Left renal pelvis (tissue), 4 donors: ENCODE measurements at regions not wholly inside any gene's neighbourhood (a gene's known extent, or its start where the extent isn't known, plus 50 kb on each side); places are given as distances from the start of the nearest gene placed in this dataset.
A peak's percentile ranks its signal among the peaks of the same experiment; 100 is the strongest.
"Not testable (repeated sequence)": the region's sequence is repeated elsewhere in the genome, so short reads cannot be mapped to it uniquely, and the experiment has no call there.

ENCODE experiments used
- DNase-seq, 4 donors: peaks; one replicate each; pipeline ENCODE4 v3.0.0-alpha.2; 2013; ENCODE audit warnings: low read depth in 4 of 4, low spot score in 3 of 4

DNA sequence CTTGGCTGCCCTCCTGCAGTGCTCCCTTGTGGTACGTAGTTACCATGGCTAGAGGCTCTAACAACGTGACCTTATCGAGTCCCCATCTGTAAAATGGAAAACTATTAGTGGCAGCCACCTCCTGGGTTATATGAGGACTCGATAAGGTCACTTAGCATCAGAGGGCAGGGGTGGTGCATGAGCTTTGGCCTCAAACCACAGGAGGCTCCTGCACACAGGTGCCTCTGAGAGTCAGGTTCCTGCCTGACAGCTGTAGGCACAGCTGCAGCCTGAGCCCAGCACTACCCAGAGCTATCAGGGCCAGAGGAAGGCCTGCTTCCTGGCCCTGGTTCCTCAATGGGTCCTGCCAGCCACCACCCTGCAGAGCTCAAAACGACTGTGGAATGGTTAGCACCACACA lies 57.2 kb upstream of the SEC14L1 start:
- DNase-seq = no peak

DNA sequence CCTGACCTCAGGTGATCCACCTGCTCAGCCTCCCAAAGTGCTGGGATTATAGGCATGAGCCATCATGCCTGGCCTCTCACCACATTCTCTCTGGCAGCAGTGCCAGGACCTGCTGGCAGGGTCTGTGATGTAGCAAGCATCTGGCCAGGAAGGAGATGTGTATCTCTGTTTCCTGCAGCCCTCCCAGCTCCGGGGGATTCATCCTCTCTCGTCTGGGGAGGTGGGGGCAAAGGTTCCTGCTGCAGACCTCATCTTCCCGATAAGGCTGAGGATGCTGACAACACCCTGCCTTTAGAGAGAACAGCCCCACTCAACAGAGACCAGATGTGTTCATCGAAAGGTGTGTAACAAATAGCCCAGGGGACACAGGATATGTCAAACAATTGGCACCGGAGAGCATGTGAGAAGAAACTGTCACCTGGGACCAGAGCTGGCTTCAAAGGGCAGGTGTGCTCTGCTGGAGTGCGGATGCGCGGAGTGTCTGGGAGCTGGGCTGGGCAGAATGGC lies 54.8 kb upstream of the SEC14L1 start:
- no peak for DNase-seq

DNA sequence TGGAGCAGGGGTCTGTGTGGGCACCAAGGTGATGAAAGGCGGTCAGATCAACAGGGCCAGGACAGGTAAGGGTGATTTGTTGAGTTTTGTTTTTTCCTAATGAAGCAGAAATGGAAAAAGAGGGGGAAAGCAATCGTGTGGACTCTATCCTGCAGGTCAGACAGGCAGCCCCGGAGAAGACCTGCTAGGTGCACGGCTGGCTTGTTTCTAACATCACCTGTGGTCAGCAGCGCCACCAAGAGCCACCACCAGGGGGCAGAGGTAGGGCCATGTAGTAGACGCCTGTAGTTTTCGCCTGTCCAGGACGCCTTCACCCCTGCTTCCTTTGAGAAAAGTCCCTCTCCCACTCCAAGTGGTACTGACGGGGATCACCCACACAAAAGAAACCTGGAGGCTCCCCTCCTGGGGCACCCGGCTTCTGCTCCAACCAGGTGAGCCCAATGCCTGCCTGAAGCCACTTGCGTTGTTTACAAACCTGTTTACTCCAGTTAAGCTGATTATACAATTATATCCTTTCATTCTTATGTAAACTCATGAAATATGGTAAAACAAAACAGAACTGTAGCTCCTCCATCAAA lies 54.2 kb upstream of the SEC14L1 start:
- DNase-seq = no peak

DNA sequence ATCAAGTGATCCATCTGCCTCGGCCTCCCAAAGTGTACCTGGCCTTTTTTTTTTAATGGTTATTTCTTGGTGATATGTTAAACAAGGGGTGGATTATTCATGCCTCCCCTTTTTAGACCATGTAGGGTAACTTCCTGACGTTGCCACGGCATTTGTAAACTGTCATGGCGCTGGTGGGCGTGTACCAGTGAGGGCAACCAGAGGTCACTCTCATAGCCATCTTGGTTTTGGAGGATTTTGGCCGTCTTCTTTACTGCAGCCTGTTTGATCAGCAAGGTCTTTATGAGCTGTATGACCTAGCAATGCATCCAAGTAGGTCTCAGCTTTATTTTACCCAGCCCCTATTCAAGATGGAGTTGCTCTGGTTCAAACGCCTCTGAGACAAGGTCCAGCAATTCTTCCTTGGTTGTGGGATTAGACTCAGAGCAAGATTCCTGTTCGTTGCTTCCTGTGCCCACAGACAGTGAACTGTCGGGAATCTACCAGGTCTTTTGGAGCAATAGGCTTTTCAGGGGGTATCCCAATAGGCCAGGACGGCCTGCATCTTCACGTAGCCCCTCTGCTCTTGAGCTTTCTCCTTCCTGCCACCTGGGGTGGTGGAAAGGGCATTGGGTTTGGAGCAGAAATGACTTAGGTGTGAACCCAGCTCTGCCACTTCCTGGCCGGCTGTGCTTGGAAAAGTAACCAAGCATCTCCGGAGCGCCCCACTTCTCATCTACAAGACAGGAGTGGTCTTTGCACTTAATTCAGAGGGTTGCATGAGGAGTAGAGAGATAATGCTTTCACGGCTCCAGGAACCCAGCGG lies 52.9 kb upstream of the SEC14L1 start:
- no peak for DNase-seq

DNA sequence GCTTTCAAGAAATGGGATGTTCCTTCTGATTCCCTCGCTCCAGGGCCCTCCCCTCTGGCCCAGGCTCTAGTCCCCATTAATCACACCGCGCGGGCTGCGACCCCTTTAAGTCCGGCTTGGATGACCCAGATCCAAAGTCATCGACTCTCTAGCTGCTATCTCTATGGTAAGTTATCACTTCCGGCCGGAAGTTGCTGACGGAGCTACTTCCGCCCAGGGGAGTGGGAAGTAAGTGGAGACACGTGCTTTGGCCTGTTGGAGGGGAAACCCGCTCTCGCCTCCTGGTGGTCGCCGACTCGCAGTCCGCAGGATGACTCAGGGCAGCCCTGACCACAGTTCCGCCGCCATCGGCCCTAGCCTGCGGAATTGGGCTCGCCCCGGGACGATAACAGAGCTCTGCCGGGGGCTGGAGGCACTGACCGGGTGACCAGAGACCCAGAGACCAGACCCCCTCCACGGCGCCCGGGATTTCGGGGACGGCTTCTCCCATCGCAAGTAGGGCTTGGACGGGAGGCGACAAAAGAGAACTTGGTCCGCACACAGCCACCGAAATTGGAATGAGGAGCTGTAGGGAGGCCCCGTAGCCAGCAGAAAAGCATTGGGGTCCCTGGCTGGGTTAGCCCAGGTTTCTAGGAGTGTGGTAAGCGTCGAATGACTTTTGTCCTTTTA lies 52.2 kb upstream of the SEC14L1 start:
- DNase-seq = peak; percentile 88 to 94 (median 92)

DNA sequence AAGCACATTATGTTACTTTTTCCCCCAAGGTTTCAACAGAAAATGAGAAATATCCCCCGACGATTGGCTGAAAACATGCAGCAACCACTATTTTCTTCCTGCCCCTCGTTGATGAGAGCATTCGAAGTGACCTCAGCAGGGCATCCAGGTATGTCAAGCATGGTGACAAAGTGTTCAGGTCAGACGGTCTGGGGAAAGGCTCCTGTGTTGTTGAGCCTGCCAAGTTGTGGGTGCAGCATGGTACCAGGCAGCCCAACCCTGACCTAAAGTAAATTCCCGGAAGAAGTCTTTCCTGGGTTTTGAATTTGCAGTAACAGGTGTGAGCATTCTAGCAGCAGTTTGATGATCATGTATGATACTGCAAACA lies 51.7 kb upstream of the SEC14L1 start:
- DNase-seq = no peak

DNA sequence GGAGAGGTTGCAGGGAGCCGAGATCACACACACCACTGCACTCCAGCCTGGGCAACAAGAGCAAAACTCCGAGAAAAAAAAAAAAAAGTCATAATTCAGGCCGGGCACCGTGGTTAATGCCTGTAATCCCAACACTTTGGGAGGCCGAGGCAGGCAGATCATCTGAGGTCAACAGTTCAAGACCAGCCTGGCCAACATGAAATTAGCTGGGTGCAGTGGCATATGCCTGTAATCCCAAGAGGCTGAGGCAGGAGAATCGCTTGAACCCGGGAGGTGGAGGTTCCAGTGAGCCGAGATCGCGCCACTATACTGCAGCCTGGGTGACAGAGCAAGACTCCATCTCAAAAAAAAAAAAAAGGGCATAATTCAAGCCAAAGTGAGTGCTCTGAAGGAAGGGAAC lies 50.8 kb upstream of the SEC14L1 start:
- not testable (repeated sequence) for DNase-seq

DNA sequence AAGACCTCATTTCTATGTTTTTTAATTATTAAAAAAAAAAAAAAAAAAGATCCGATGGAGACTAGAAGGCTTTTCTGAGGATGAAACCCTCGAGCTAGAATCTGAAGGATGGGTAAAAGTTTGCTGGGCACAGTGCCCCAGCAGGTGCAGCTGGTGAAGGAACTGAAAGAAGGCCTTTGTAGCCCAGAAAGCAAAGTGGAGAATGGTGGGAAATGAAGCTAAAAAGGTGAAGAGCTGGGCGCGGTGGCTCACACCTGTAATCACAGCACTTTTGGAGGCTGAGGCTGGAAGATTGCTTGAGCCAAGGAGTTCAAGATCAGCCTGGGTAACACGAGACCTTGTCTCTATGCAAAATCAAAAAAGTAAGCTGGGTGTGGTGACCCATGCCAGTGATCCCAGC lies 50.3 kb upstream of the SEC14L1 start:
- DNase-seq = no peak
